Right kidney (tissue), 1 donor: ENCODE measurements at regions not wholly inside any gene's neighbourhood (a gene's known extent, or its start where the extent isn't known, plus 50 kb on each side); places are given as distances from the start of the nearest gene placed in this dataset.

Experiments
- DNase-seq: peaks from one replicate; pipeline ENCODE4 v3.0.0-alpha.2; 2016

GRCh38 chr18:45439851-45440645 is 175.2 kb upstream of the SLC14A2 start:
- DNase-seq = no peak

GRCh38 chr18:45441110-45441847 is 174.0 kb upstream of the SLC14A2 start:
- DNase-seq = no peak

- no peak for DNase-seq
Observed at GRCh38 chr18:45444040-45444439, 171.2 kb upstream of the SLC14A2 start.

DNA sequence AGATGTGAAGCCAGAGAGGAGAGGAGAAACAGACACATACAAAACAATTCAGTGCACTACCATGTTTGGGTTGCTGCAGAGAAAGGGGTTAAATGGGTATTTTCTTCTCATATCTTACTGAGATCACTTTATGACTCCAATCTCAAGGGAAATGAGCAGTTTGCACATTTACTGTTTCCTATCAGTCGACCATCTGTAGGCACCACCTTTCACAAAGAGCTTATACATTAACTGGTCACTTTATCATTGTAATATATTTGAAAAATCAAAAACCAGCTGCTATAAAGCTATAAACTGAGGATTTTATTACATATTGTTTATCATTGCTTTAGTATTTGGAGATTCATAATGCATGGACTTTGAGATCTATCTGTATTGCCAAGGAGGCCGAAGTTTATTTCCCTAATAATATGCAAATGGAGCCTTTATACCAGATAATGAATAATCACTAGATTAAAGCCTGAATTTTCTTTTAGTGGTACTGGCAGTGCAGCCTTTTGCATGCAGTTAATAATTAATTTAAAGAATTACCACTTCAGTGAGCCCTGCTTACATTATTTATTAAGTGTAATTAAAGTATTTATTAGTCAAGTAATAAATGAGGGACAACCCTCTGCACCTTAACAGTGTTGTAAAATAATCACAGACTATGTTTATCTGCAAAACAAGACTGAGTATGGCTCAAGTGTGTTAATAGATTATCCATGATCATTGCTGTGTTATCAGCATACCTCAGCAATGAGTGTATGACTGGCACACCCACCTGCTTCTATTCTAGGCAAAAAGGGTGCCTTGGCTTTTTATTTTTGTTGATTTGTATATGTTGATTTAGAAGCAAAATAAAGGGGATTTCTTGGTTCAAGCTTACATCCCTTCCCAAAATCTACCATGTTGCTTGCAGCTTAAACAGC is 167.7 kb upstream of the SLC14A2 start:
- no peak for DNase-seq

DNA sequence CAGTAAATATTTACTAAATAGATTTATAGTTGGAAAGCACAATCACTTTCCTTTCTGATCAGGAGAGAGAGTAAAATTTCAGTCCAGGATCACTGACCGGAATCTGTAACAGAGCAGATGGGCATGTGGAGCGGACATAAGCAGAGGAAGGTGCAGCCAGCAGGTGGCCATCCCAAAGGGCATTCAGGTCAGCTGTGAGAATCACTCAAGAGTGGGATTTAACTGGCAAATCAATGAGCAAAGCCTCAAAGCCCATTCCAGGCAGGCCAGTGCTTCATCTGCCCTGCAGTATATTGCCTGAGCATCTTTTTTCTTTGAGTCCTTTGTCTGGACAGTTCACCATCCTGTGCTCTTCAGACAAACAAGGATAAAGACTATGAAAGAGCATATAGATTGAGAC is 166.4 kb upstream of the SLC14A2 start:
- DNase-seq = no peak

DNA sequence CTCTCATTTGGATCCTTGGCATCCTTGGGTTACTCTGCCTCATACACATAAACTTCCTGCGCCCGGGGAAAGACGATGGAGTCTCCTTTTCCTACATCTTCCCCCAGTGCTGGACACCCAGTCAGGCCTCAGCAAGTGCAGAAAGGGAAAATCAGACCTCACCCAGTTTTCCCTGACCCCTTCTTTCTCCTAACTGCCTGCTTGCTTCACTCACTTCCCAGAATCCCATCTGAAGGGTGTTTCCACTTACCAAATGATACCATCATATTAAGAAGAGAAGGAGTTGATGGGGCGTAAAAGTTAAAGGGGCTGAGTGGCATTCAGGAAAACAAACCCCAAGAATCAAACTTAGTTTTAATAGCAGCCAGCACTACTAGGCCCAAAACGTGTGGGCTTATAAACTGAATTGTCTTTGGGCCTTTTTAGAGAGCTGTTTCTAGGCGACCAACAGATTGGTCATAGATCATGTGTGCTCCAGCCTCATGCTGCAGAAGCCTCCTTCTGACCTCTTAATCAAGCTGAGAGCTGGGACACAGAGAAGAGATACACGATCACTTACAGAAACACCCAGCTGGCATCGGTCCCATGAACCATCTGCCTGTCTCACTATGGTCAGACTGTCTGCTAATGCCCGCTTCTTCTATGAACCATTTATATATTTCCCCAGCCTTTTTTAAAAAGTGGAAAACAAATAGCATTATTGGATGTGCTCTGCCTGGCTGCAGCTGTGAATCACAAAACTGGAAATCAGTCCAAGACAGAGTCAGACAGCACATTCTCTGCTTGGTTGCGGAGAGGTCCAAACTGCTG is 165.7 kb upstream of the SLC14A2 start:
- peak; percentile 30 for DNase-seq

GRCh38 chr18:45456090-45457021 is 158.9 kb upstream of the SLC14A2 start:
- DNase-seq = no peak

- DNase-seq = no peak
Observed at GRCh38 chr18:45458033-45458432, 157.2 kb upstream of the SLC14A2 start.

DNA sequence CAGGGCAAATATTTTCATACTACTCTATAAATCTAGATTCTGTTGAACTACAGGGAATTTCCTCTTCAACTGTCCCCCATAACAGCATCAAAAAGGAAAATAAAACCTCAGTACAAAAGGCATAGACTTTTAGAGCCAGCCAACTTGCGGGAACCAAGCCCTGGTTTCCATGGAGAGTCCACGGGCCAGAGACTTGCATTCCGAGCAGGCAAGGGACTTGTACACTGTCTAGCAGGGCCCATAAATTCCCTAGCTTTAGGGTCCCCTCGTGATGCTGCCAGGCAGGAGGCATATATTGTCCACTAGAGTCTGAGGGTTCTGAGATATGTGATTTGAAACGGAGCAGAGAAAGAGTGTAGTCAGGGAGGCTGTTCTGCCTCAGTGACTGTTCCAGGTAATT is 153.1 kb upstream of the SLC14A2 start:
- no peak for DNase-seq

DNA sequence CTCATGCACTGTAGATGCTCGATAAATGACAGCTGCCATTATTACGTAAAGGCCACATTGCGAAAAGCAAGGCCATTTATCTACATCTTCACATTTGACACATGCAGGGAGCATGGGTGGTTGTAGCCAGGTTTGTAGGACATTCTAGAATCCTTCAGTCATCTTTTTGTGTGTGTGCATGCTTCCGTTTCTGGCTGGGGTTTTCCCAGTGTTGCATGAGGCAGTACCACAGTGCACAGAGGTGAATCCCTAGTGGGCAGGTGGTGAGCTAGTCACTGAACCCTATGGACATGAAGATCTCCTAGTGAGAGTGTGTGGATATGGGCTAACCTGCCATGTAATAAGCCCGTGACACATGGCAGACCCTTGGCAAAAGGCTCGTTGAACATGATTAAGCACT is 151.8 kb upstream of the SLC14A2 start:
- no peak for DNase-seq

DNA sequence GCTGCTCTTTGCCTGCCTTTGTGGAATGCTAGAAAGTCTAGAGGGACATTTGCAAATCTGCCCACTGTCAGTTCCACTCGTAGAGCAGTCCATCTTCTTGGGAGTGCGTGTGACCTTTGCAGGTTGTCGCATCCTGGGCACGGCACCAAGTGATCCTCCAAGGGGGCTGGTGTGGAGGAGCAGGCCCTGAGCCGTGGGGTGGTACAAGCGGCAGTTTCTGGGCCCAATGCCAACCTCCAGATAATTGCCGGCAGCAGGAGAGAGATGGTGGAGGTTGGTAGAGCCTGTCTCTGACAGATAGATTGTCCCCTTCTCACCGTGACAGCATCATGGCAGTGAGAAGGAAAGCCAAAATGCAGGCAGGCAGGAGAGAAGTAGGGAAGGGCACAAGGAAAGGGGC is 150.7 kb upstream of the SLC14A2 start:
- DNase-seq = no peak

- no peak for DNase-seq
Observed at GRCh38 chr18:45467293-45467692, 148.0 kb upstream of the SLC14A2 start.

GRCh38 chr18:45467945-45468344 is 147.3 kb upstream of the SLC14A2 start:
- DNase-seq = no peak

DNA sequence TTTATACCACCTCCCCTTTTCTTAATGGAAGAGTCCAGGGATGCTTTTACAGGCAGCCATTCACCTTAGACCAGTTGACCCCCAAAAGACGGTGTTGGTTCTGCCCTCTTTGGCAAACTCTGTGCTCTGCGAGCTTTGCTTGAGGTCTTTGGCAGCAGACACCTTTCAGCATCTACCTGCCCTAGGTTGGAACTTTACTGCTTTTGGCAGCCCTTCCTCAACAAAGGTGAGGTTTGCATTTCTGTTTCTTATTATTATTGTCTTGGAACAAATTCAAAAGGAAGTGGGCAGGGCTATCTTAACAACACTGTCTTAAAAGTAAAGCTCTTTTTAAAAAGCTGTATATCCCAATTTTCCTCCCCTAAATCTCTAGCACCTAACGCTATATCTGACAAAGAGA is 136.4 kb upstream of the SLC14A2 start:
- DNase-seq = no peak

GRCh38 chr18:45480219-45481015 is 134.9 kb upstream of the SLC14A2 start:
- no peak for DNase-seq

DNA sequence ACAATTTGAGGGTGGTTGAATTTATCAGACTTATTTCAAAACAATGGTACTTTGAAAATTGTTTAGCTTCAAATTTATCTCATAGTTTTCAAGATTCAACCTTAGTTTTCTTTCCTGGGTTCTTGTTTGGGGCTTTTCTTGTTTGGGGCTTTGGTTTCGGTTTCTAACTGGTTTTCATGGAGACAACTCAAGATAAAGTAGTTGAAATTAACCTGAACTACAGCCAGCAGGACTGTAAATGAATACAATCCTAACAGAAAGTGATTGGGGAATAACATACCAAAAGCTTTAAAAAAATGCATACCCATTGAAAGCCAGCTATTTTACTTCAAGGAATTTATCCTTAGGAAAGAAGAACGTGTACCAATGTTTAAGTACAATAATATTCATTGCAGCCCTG is 133.5 kb upstream of the SLC14A2 start:
- DNase-seq = no peak

DNA sequence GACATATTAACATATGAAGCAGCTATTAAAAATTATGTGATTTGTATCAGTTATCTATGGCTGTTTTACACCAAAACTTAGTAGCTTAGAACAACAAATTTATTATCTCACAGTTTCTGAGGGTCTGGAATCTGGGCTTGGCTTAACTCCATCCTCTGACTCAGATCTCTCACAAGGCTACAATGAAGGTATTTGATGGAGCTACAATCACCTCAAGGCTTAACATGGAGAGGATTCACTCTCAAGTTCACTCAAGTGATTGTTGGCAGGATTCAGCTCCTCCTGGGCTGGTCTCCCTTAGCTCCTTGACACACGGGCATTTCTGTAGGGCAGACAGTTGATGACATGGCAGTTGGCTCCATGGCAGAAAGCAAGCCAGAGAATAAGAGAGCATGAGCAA is 133.0 kb upstream of the SLC14A2 start:
- no peak for DNase-seq

GRCh38 chr18:45487581-45487980 is 127.7 kb upstream of the SLC14A2 start:
- no peak for DNase-seq

GRCh38 chr18:45488645-45489044 is 126.6 kb upstream of the SLC14A2 start:
- DNase-seq = no peak

- DNase-seq = no peak
Observed at GRCh38 chr18:45493830-45494229, 121.4 kb upstream of the SLC14A2 start.
